ENCODE measurements at regions not wholly inside any gene's neighbourhood (a gene's known extent, or its start where the extent isn't known, plus 50 kb on each side); places are given as distances from the start of the nearest gene placed in this dataset.

DNA sequence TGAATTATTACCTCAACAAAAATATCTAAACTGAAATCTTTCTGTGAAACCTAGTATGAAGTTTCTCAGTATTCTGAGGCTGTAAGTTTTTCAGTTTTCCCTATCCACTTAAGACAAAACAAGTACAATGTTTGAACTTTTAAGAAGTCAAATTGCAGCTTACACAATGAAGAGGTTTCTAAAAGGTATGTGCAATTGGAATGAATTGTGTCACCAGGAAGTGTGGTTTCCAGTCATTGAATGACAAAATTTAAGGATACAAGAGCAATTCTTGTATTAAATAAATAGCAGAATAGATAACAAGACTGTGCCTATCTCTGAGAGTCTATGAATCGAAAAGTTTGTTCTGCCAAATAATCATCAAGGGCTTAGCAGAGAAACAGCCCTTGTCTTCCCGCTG, 207.3 kb downstream of the ANKRD50 start:
- Histone ChIP-seq H4K20me1 (ENCODE audit: insufficient read depth, low read length) (no peaks in the 10 kb centered on the region), H3K79me2 (ENCODE audit: insufficient read depth, low read length) (no peaks in the 10 kb centered on the region), H3K9me3 (ENCODE audit: insufficient read depth, low read depth, low read length) (no peaks in the 10 kb centered on the region), H3K4me3 (ENCODE audit: insufficient read depth, low read depth, low read length) (no peak overlapping the region), H3K9ac (ENCODE audit: low read length) (no peak overlapping the region), H3K36me3 (ENCODE audit: insufficient read depth, low read length) (no peaks in the 10 kb centered on the region), H3K27ac (ENCODE audit: low read depth, low read length) (no peak overlapping the region), H2AFZ (ENCODE audit: low read depth, low read length) (no peak overlapping the region), H3K27me3 (ENCODE audit: insufficient read depth, low read length) (no peaks in the 10 kb centered on the region), H3K4me1 (ENCODE audit: insufficient read depth, low read length) (no peaks in the 10 kb centered on the region), H3K4me2 (ENCODE audit: low read length) (no peak overlapping the region)
- DNase-seq (ENCODE audit: low read depth) (no peak), FAIRE-seq (no peak)
- no peaks in the 10 kb centered on the region for H3K27me3 Mint-ChIP-seq (ENCODE audit: low read depth, unreplicated experiment)
- H3K4me3 Mint-ChIP-seq (ENCODE audit: unreplicated experiment) = no peak overlapping the region
- H3K4me1 Mint-ChIP-seq (ENCODE audit: low read depth, unreplicated experiment) = peaks cover 1% of the 10 kb centered on the region
- TF ChIP-seq CTCF (IDR thresholded peaks at IDR 0.05; ENCODE audit: insufficient read depth, low read depth, low read length) (no peak), EZH2 (IDR thresholded peaks at IDR 0.05; ENCODE audit: insufficient read depth, low read length) (no peak)
- H3K9me3 Mint-ChIP-seq (ENCODE audit: unreplicated experiment) = no peaks in the 10 kb centered on the region
- H3K36me3 Mint-ChIP-seq (ENCODE audit: low read depth, unreplicated experiment) = no peaks in the 10 kb centered on the region
- H3K27ac Mint-ChIP-seq (ENCODE audit: unreplicated experiment) = no peak overlapping the region

DNA sequence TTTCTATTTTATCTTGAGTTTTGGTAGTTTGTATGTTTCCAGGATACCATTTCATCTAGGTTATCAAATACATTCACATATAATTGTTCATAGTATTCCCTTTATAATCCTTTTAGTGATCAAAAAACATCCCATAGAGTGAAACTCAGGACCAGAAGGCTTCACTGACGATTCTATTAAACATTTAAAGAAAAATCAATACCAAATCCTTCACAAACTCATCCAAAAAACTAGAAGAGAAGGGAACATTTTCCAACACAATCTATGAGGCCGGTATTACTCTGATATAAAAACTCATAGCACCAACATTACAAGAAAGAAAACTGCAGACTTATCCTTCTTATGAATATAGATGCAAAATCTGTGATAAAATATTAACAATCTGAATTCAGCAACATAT, 203.4 kb downstream of the ANKRD50 start:
- Mint-ChIP-seq H3K4me1 (ENCODE audit: low read depth, unreplicated experiment) (peaks cover 1% of the 10 kb centered on the region), H3K36me3 (ENCODE audit: low read depth, unreplicated experiment) (no peaks in the 10 kb centered on the region), H3K27ac (ENCODE audit: unreplicated experiment) (no peak overlapping the region), H3K27me3 (ENCODE audit: low read depth, unreplicated experiment) (no peaks in the 10 kb centered on the region), H3K4me3 (ENCODE audit: unreplicated experiment) (no peak overlapping the region), H3K9me3 (ENCODE audit: unreplicated experiment) (no peaks in the 10 kb centered on the region)
- no peak overlapping the region for H3K9ac ChIP-seq (ENCODE audit: low read length)
- no peak overlapping the region for H3K27ac ChIP-seq (ENCODE audit: low read depth, low read length)
- H4K20me1 ChIP-seq (ENCODE audit: insufficient read depth, low read length) = no peaks in the 10 kb centered on the region
- DNase-seq (ENCODE audit: low read depth) = no peak
- H3K9me3 ChIP-seq (ENCODE audit: insufficient read depth, low read depth, low read length) = no peaks in the 10 kb centered on the region
- no peak overlapping the region for H3K4me2 ChIP-seq (ENCODE audit: low read length)
- no peak overlapping the region for H3K4me3 ChIP-seq (ENCODE audit: insufficient read depth, low read depth, low read length)
- no peaks in the 10 kb centered on the region for H3K36me3 ChIP-seq (ENCODE audit: insufficient read depth, low read length)
- H3K4me1 ChIP-seq (ENCODE audit: insufficient read depth, low read length) = no peaks in the 10 kb centered on the region
- H3K79me2 ChIP-seq (ENCODE audit: insufficient read depth, low read length) = no peaks in the 10 kb centered on the region
- no peaks in the 10 kb centered on the region for H3K27me3 ChIP-seq (ENCODE audit: insufficient read depth, low read length)
- H2AFZ ChIP-seq (ENCODE audit: low read depth, low read length) = no peak overlapping the region
- no peak for TF ChIP-seq CTCF (IDR thresholded peaks at IDR 0.05; ENCODE audit: insufficient read depth, low read depth, low read length)
- no peak for TF ChIP-seq EZH2 (IDR thresholded peaks at IDR 0.05; ENCODE audit: insufficient read depth, low read length)
- no peak for FAIRE-seq

DNA sequence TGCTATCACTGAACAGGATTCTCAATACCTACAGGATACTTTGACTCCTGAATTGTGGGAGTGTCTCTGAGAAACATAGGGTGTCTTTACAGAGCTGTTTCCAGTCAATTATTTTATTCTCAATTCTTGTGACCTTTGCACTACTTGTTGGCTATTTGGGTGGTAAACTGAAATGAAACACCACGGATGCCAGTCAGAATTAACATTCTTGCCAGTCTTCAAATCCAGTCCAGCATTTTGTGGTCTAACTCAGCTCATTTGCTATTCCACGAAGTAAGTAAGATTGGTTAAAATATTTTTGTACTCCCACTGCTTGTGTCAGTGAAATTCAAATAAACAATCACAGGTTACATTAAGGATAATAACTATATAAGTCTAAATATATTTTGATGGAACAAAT, 197.9 kb downstream of the ANKRD50 start:
- H3K4me3 ChIP-seq (ENCODE audit: insufficient read depth, low read depth, low read length) = no peak overlapping the region
- no peak overlapping the region for H3K4me2 ChIP-seq (ENCODE audit: low read length)
- H3K9me3 ChIP-seq (ENCODE audit: insufficient read depth, low read depth, low read length) = no peaks in the 10 kb centered on the region
- no peaks in the 10 kb centered on the region for H4K20me1 ChIP-seq (ENCODE audit: insufficient read depth, low read length)
- no peaks in the 10 kb centered on the region for H3K4me1 Mint-ChIP-seq (ENCODE audit: low read depth, unreplicated experiment)
- H3K27me3 ChIP-seq (ENCODE audit: insufficient read depth, low read length) = no peaks in the 10 kb centered on the region
- no peaks in the 10 kb centered on the region for H3K79me2 ChIP-seq (ENCODE audit: insufficient read depth, low read length)
- H3K36me3 Mint-ChIP-seq (ENCODE audit: low read depth, unreplicated experiment) = no peaks in the 10 kb centered on the region
- H3K27me3 Mint-ChIP-seq (ENCODE audit: low read depth, unreplicated experiment) = no peaks in the 10 kb centered on the region
- no peak overlapping the region for H3K27ac Mint-ChIP-seq (ENCODE audit: unreplicated experiment)
- H3K9ac ChIP-seq (ENCODE audit: low read length) = no peak overlapping the region
- FAIRE-seq = no peak
- no peak overlapping the region for H3K4me3 Mint-ChIP-seq (ENCODE audit: unreplicated experiment)
- H3K36me3 ChIP-seq (ENCODE audit: insufficient read depth, low read length) = no peaks in the 10 kb centered on the region
- H3K4me1 ChIP-seq (ENCODE audit: insufficient read depth, low read length) = no peaks in the 10 kb centered on the region
- no peak overlapping the region for H3K27ac ChIP-seq (ENCODE audit: low read depth, low read length)
- no peak for DNase-seq (ENCODE audit: low read depth)
- peak overlapping the region; percentile 27 for H2AFZ ChIP-seq (ENCODE audit: low read depth, low read length)
- peaks cover 2% of the 10 kb centered on the region for H3K9me3 Mint-ChIP-seq (ENCODE audit: unreplicated experiment)
- no peak for TF ChIP-seq CTCF (IDR thresholded peaks at IDR 0.05; ENCODE audit: insufficient read depth, low read depth, low read length)
- TF ChIP-seq EZH2 (IDR thresholded peaks at IDR 0.05; ENCODE audit: insufficient read depth, low read length) = no peak
